MM.1S (cell line): ENCODE measurements at regions not wholly inside any gene's neighbourhood (a gene's known extent, or its start where the extent isn't known, plus 50 kb on each side); places are given as distances from the start of the nearest gene placed in this dataset.

Experiments
- DNase-seq: peaks from one replicate; pipeline ENCODE4 v3.0.0-alpha.2; 2015
- H2AFZ ChIP-seq: fragments of 300-600 bp; sonication (generic); 2 replicates; pipeline ENCODE4 v1.6.0; 2016; ENCODE audit warnings: antibody characterized with exemption, low read length
- H3F3A ChIP-seq: fragments of 300-600 bp; sonication (generic); 2 replicates; pipeline ENCODE4 v1.6.1; 2016; ENCODE audit warnings: mild to moderate bottlenecking, antibody characterized with exemption, low read length, moderate library complexity, mixed read lengths; ENCODE audit not compliant: insufficient read depth
- H3K27ac ChIP-seq: fragments of 300-600 bp; sonication (generic); 2 replicates; pipeline ENCODE4 v1.5.1; 2016; ENCODE audit warnings: mild to moderate bottlenecking, low read length
- H3K27me3 ChIP-seq: fragments of 300-600 bp; sonication (generic); replicated peaks from 2 replicates; pipeline ENCODE4 v1.6.0; 2016; ENCODE audit warnings: low read length; ENCODE audit not compliant: insufficient read depth
- H3K36me3 ChIP-seq: fragments of 300-600 bp; sonication (generic); replicated peaks from 2 replicates; pipeline ENCODE4 v1.6.1; 2016; ENCODE audit warnings: mild to moderate bottlenecking, low read length, mixed read lengths; ENCODE audit not compliant: insufficient read depth
- H3K4me1 ChIP-seq: fragments of 300-600 bp; sonication (generic); 2 replicates; pipeline ENCODE4 v1.6.1; 2016; ENCODE audit warnings: low read length, mixed read lengths
- H3K4me2 ChIP-seq: fragments of 300-600 bp; sonication (generic); 2 replicates; pipeline ENCODE4 v1.6.0; 2016; ENCODE audit warnings: low read depth, low read length
- H3K4me3 ChIP-seq: fragments of 300-600 bp; sonication (generic); 2 replicates; pipeline ENCODE4 v1.5.1; 2016; ENCODE audit warnings: low read length, mixed read lengths
- H3K79me2 ChIP-seq: fragments of 300-600 bp; sonication (generic); 2 replicates; pipeline ENCODE4 v1.6.1; 2016; ENCODE audit warnings: mixed run types, low read length, mixed read lengths
- H3K9ac ChIP-seq: fragments of 300-600 bp; sonication (generic); 2 replicates; pipeline ENCODE4 v1.6.1; 2016; ENCODE audit warnings: low read length, mixed read lengths
- H3K9me2 ChIP-seq: fragments of 300-600 bp; sonication (generic); replicated peaks from 2 replicates; pipeline ENCODE4 v1.6.1; 2016; ENCODE audit warnings: mild to moderate bottlenecking, low read length, mixed read lengths; ENCODE audit not compliant: insufficient read depth
- H3K9me3 ChIP-seq: fragments of 300-600 bp; sonication (generic); replicated peaks from 2 replicates; pipeline ENCODE4 v1.6.1; 2016; ENCODE audit warnings: mild to moderate bottlenecking, low read length, mixed read lengths; ENCODE audit not compliant: insufficient read depth
- H4K20me1 ChIP-seq: fragments of 300-600 bp; sonication (generic); 2 replicates; pipeline ENCODE4 v1.6.1; 2016; ENCODE audit warnings: mild to moderate bottlenecking, low read length, moderate library complexity, mixed read lengths; ENCODE audit not compliant: insufficient read depth
- EZH2 ChIP-seq: fragments of 300-600 bp; sonication (generic); optimal IDR thresholded peaks from 2 replicates; pipeline ENCODE3; 2017; ENCODE audit warnings: low read depth, mild to moderate bottlenecking, antibody characterized with exemption, low read length, mixed read lengths
- EZH2phosphoT487 ChIP-seq: fragments of 300-600 bp; sonication (generic); IDR thresholded peaks from 2 replicates; pipeline ENCODE4 v1.6.1; 2018; ENCODE audit warnings: antibody characterized with exemption, low read length
- TF ChIP-seq, protein P1 (sequence below): fragments of 300-600 bp; sonication (generic); IDR thresholded peaks from 2 replicates; pipeline ENCODE4 v1.5.1; 2016; ENCODE audit warnings: antibody characterized with exemption, low read length, mixed read lengths

DNA sequence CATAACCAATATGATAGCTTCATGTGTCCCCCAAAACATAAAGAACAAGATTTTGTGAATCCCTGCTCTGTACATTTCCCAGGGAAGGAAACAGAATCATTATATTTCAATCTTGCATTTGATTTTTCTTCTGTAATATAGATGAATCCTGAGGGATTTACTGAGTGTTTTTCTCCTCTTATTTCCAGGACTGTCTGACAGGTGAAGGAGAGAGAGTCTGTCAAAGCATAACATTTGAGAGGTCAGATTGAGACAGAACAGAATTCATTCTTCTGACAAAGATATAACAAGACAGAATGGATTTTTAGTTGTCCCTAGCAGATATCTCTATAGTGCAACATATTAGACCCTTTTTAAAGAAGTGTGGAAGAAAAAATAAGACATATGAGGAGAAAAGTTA is 354.5 kb upstream of the IZUMO3 start:
- no peaks in the 10 kb centered on the region for H3K36me3 ChIP-seq
- no peaks in the 10 kb centered on the region for H3K9me2 ChIP-seq
- H3K4me3 ChIP-seq: no peak overlapping the region
- H3K4me2 ChIP-seq: no peak overlapping the region
- no peaks in the 10 kb centered on the region for H3K79me2 ChIP-seq
- TF ChIP-seq, protein P1, sequence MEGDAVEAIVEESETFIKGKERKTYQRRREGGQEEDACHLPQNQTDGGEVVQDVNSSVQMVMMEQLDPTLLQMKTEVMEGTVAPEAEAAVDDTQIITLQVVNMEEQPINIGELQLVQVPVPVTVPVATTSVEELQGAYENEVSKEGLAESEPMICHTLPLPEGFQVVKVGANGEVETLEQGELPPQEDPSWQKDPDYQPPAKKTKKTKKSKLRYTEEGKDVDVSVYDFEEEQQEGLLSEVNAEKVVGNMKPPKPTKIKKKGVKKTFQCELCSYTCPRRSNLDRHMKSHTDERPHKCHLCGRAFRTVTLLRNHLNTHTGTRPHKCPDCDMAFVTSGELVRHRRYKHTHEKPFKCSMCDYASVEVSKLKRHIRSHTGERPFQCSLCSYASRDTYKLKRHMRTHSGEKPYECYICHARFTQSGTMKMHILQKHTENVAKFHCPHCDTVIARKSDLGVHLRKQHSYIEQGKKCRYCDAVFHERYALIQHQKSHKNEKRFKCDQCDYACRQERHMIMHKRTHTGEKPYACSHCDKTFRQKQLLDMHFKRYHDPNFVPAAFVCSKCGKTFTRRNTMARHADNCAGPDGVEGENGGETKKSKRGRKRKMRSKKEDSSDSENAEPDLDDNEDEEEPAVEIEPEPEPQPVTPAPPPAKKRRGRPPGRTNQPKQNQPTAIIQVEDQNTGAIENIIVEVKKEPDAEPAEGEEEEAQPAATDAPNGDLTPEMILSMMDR: no peak
- TF ChIP-seq EZH2: no peak
- TF ChIP-seq EZH2phosphoT487: no peak
- no peaks in the 10 kb centered on the region for H3K4me1 ChIP-seq
- no peaks in the 10 kb centered on the region for H4K20me1 ChIP-seq
- no peaks in the 10 kb centered on the region for H3F3A ChIP-seq
- no peak overlapping the region for H3K27ac ChIP-seq
- no peaks in the 10 kb centered on the region for H3K9me3 ChIP-seq
- DNase-seq: no peak
- no peaks in the 10 kb centered on the region for H3K27me3 ChIP-seq
- H2AFZ ChIP-seq: no peak overlapping the region
- H3K9ac ChIP-seq: no peak overlapping the region

DNA sequence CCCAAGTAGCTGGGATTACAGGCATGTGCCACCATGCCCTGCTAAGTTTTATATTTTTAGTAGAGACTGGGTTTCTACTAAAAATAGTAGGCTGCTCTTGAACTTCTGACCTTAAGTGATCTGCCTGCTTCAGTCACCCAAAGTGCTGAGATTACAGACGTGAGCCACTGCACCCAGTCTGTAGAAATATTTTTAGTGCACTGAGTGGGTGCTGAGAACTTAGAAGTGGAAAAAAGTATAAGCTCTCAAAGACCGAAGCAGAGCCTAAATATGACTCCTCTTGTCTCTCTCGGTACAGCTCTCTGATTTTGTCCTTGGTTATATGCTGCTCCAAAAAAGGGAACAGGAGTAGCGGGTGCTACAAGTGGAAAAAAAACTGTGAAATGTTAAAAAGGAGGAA is 353.8 kb upstream of the IZUMO3 start:
- H3K4me1 ChIP-seq: no peaks in the 10 kb centered on the region
- H3K9me3 ChIP-seq: no peaks in the 10 kb centered on the region
- DNase-seq: no peak
- H3K9ac ChIP-seq: no peak overlapping the region
- no peaks in the 10 kb centered on the region for H3F3A ChIP-seq
- H3K9me2 ChIP-seq: no peaks in the 10 kb centered on the region
- H2AFZ ChIP-seq: no peak overlapping the region
- H3K36me3 ChIP-seq: no peaks in the 10 kb centered on the region
- no peak overlapping the region for H3K27ac ChIP-seq
- no peak overlapping the region for H3K4me2 ChIP-seq
- no peaks in the 10 kb centered on the region for H3K27me3 ChIP-seq
- no peak for TF ChIP-seq EZH2phosphoT487
- TF ChIP-seq, protein P1: no peak
- no peak for TF ChIP-seq EZH2
- H3K4me3 ChIP-seq: no peak overlapping the region
- no peaks in the 10 kb centered on the region for H4K20me1 ChIP-seq
- H3K79me2 ChIP-seq: no peaks in the 10 kb centered on the region

DNA sequence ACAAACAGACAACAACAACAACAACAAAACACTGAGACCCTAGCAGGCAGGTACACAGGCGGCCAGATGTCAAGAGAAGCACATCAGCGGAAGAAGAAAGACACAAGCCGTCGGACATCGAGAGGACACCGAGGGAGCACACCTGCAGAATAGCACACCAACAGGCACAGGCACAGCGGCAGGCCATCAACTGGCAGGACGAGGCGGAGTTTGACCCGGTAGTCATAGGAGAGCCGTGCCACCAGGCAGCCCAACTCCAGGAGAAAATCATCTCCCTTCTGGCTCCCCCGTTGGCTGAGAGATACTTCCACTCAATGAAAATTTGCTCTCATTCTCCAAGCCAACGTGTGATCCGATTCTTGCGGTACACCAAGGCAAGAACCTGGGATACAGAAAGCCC is 352.1 kb upstream of the IZUMO3 start:
- Histone ChIP-seq H3K79me2 (no peaks in the 10 kb centered on the region), H3F3A (no peaks in the 10 kb centered on the region), H3K36me3 (no peaks in the 10 kb centered on the region), H3K4me3 (no peak overlapping the region), H3K9me3 (no peaks in the 10 kb centered on the region), H3K4me2 (no peak overlapping the region), H4K20me1 (no peaks in the 10 kb centered on the region), H3K27me3 (no peaks in the 10 kb centered on the region), H3K4me1 (no peaks in the 10 kb centered on the region), H3K27ac (no peak overlapping the region), H3K9me2 (no peaks in the 10 kb centered on the region), H3K9ac (no peak overlapping the region), H2AFZ (no peak overlapping the region)
- TF ChIP-seq EZH2: no peak
- TF ChIP-seq, protein P1: no peak
- no peak for TF ChIP-seq EZH2phosphoT487
- no peak for DNase-seq
